ENCODE measurements at regions not wholly inside any gene's neighbourhood (a gene's known extent, or its start where the extent isn't known, plus 50 kb on each side); places are given as distances from the start of the nearest gene placed in this dataset.
"Not testable (repeated sequence)": the region's sequence is repeated elsewhere in the genome, so short reads cannot be mapped to it uniquely, and the experiment has no call there.

- DNase-seq (ENCODE audit: low read depth) = not testable (repeated sequence)
Observed at GRCh38 chr10:46095943-46096342, 49.9 kb upstream of the MSMB start.

GRCh38 chr10:46096446-46096845 lies 50.4 kb upstream of the MSMB start:
- no peak for DNase-seq (ENCODE audit: low read depth)

- DNase-seq (ENCODE audit: low read depth) = no peak
Observed at GRCh38 chr10:46096909-46097575, 51.0 kb upstream of the MSMB start.

- no peak for DNase-seq (ENCODE audit: low read depth)
Observed at GRCh38 chr10:46097576-46098317, 51.7 kb upstream of the MSMB start.

- DNase-seq (ENCODE audit: low read depth) = no peak
Observed at GRCh38 chr10:46098386-46098785, 52.3 kb upstream of the MSMB start.

- not testable (repeated sequence) for DNase-seq (ENCODE audit: low read depth)
Observed at GRCh38 chr10:46098925-46099324, 52.9 kb upstream of the MSMB start.

GRCh38 chr10:46104071-46104585 lies 58.1 kb upstream of the MSMB start:
- DNase-seq (ENCODE audit: low read depth) = no peak

- not testable (repeated sequence) for DNase-seq (ENCODE audit: low read depth)
Observed at GRCh38 chr10:46105416-46105815, 59.3 kb upstream of the MSMB start.

- not testable (repeated sequence) for DNase-seq (ENCODE audit: low read depth)
Observed at GRCh38 chr10:46105856-46106409, 59.9 kb upstream of the MSMB start.

GRCh38 chr10:46106410-46107255 lies 60.6 kb upstream of the MSMB start:
- no peak for DNase-seq (ENCODE audit: low read depth)

GRCh38 chr10:46108158-46108499 lies 62.1 kb upstream of the MSMB start:
- DNase-seq (ENCODE audit: low read depth) = not testable (repeated sequence)

- DNase-seq (ENCODE audit: low read depth) = not testable (repeated sequence)
Observed at GRCh38 chr10:46154271-46154670, 108.2 kb upstream of the MSMB start.

- DNase-seq (ENCODE audit: low read depth) = not testable (repeated sequence)
Observed at GRCh38 chr10:46154683-46155082, 108.6 kb upstream of the MSMB start.

GRCh38 chr10:46156866-46157265 lies 110.8 kb upstream of the MSMB start:
- DNase-seq (ENCODE audit: low read depth) = not testable (repeated sequence)

- DNase-seq (ENCODE audit: low read depth) = no peak
Observed at GRCh38 chr10:46169736-46170135, 117.1 kb upstream of the ANTXRL start.

GRCh38 chr10:46170789-46171188 lies 116.0 kb upstream of the ANTXRL start:
- no peak for DNase-seq (ENCODE audit: low read depth)

GRCh38 chr10:46171661-46172060 lies 115.1 kb upstream of the ANTXRL start:
- no peak for DNase-seq (ENCODE audit: low read depth)

GRCh38 chr10:46175296-46175695 lies 111.5 kb upstream of the ANTXRL start:
- DNase-seq (ENCODE audit: low read depth) = no peak

GRCh38 chr10:46175831-46176230 lies 111.0 kb upstream of the ANTXRL start:
- no peak for DNase-seq (ENCODE audit: low read depth)

GRCh38 chr10:46187431-46187830 lies 99.4 kb upstream of the ANTXRL start:
- DNase-seq (ENCODE audit: low read depth) = not testable (repeated sequence)

- DNase-seq (ENCODE audit: low read depth) = no peak
Observed at GRCh38 chr10:46197050-46197449, 89.7 kb upstream of the ANTXRL start.

- no peak for DNase-seq (ENCODE audit: low read depth)
Observed at GRCh38 chr10:46198516-46198915, 88.3 kb upstream of the ANTXRL start.
